ENCODE measurements at regions not wholly inside any gene's neighbourhood (a gene's known extent, or its start where the extent isn't known, plus 50 kb on each side); places are given as distances from the start of the nearest gene placed in this dataset.

GRCh38 chr3:20400686-20401085, 214.7 kb upstream of the SGO1 start:
- H3K4me3 ChIP-seq: no peak overlapping the region
- no peak overlapping the region for H3K27ac ChIP-seq
- H3K27me3 ChIP-seq: no peaks in the 10 kb centered on the region
- DNase-seq (no peak), ATAC-seq (no peak)
- H3K4me1 ChIP-seq: no peaks in the 10 kb centered on the region
- no peaks in the 10 kb centered on the region for H3K9me3 ChIP-seq
- intact Hi-C loops (cut with DNase I): no loop called here
- H3K36me3 ChIP-seq: no peaks in the 10 kb centered on the region
- TF ChIP-seq, protein P1, sequence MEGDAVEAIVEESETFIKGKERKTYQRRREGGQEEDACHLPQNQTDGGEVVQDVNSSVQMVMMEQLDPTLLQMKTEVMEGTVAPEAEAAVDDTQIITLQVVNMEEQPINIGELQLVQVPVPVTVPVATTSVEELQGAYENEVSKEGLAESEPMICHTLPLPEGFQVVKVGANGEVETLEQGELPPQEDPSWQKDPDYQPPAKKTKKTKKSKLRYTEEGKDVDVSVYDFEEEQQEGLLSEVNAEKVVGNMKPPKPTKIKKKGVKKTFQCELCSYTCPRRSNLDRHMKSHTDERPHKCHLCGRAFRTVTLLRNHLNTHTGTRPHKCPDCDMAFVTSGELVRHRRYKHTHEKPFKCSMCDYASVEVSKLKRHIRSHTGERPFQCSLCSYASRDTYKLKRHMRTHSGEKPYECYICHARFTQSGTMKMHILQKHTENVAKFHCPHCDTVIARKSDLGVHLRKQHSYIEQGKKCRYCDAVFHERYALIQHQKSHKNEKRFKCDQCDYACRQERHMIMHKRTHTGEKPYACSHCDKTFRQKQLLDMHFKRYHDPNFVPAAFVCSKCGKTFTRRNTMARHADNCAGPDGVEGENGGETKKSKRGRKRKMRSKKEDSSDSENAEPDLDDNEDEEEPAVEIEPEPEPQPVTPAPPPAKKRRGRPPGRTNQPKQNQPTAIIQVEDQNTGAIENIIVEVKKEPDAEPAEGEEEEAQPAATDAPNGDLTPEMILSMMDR (IDR thresholded peaks at IDR 0.05): no peak

- ATAC-seq (no peak), DNase-seq (no peak)
- Histone ChIP-seq H3K9me3 (no peaks in the 10 kb centered on the region), H3K27me3 (no peaks in the 10 kb centered on the region), H3K27ac (no peak overlapping the region), H3K36me3 (no peaks in the 10 kb centered on the region), H3K4me1 (no peaks in the 10 kb centered on the region), H3K4me3 (no peak overlapping the region)
- intact Hi-C loops (cut with DNase I): no loop called here
- TF ChIP-seq, protein P1 (IDR thresholded peaks at IDR 0.05): no peak
Observed at GRCh38 chr3:20400281-20400680, 214.3 kb upstream of the SGO1 start.

GRCh38 chr3:20396335-20396734, 210.3 kb upstream of the SGO1 start:
- DNase-seq (no peak), ATAC-seq (no peak)
- no peaks in the 10 kb centered on the region for H3K4me1 ChIP-seq
- H3K4me3 ChIP-seq: no peak overlapping the region
- no peak overlapping the region for H3K27ac ChIP-seq
- peaks cover 0 to 3% of the 10 kb centered on the region in 2 donors for H3K9me3 ChIP-seq
- H3K27me3 ChIP-seq: no peaks in the 10 kb centered on the region
- intact Hi-C loops (cut with DNase I): no loop called here
- no peaks in the 10 kb centered on the region for H3K36me3 ChIP-seq
- TF ChIP-seq, protein P1 (IDR thresholded peaks at IDR 0.05): no peak

- DNase-seq: no peak
- intact Hi-C loops (cut with DNase I): no loop called here
- Histone ChIP-seq H3K9me3 (peaks cover 0 to 3% of the 10 kb centered on the region in 2 donors), H3K27ac (no peak overlapping the region), H3K27me3 (no peaks in the 10 kb centered on the region), H3K36me3 (no peaks in the 10 kb centered on the region), H3K4me1 (no peaks in the 10 kb centered on the region), H3K4me3 (no peak overlapping the region)
- ATAC-seq: no peak
- TF ChIP-seq, protein P1 (IDR thresholded peaks at IDR 0.05): no peak
Observed at GRCh38 chr3:20395692-20396091, 209.7 kb upstream of the SGO1 start.

DNA sequence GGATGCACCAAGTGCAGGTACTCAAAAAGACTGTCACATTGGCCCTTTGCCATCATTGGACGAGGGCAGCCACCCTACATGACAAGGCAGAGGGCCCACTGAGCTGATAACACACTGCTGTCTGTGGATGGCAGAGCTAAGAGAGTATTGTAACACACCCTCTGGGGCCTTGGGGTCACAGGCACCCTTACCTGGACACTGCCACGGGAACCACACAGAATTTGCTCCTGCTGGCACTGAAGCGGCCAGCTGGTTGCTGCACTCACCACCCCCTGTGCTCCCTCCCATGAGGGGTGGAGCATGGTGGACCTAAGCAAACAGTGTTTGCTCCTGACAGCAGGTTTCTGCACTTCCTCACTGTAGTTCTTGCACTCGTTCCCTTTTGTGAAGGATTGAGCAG, 208.2 kb upstream of the SGO1 start:
- Histone ChIP-seq H3K4me3 (no peak overlapping the region), H3K36me3 (no peaks in the 10 kb centered on the region), H3K4me1 (no peaks in the 10 kb centered on the region), H3K27me3 (no peaks in the 10 kb centered on the region), H3K27ac (no peak overlapping the region), H3K9me3 (peaks cover 0 to 3% of the 10 kb centered on the region in 2 donors)
- DNase-seq (no peak), ATAC-seq (no peak)
- TF ChIP-seq, protein P1 (IDR thresholded peaks at IDR 0.05): no peak
- intact Hi-C loops (cut with DNase I): no loop called here

Measured in left lung (tissue), 4 donors.